ENCODE measurements at regions not wholly inside any gene's neighbourhood (a gene's known extent, or its start where the extent isn't known, plus 50 kb on each side); places are given as distances from the start of the nearest gene placed in this dataset.
A peak's percentile ranks its signal among the peaks of the same experiment; 100 is the strongest.

DNA sequence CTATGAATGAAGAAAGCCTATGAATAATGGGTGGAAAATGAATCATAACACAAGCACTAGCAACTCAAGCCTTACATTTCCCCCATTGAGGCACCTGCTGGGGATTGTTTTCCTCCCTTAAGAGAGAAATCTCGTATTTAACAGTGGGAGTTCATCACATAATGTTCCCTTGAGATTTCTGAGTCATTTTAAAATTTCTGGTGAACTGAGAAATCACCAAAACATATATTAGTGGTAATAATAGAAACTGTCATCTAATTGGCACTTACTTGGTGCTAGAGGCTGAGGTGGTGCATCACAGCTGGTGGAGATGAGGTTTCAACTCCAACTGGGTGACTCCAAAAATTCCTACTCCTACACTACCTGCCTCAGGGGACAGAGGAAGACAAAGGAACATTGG lies 561.3 kb upstream of the LCORL start:
- Mint-ChIP-seq H3K4me1 (ENCODE audit: low read depth) (no peaks in the 10 kb centered on the region), H3K27me3 (ENCODE audit: insufficient read depth) (peaks cover 7% of the 10 kb centered on the region; the same call in 1 of the 2 replicates), H3K4me3 (no peak overlapping the region), H3K36me3 (ENCODE audit: low read depth) (no peaks in the 10 kb centered on the region), H3K9me3 (no peaks in the 10 kb centered on the region), H3K27ac (no peak overlapping the region)
- no peak for DNase-seq
- TF ChIP-seq CTCF (IDR thresholded peaks at IDR 0.05) = no peak

DNA sequence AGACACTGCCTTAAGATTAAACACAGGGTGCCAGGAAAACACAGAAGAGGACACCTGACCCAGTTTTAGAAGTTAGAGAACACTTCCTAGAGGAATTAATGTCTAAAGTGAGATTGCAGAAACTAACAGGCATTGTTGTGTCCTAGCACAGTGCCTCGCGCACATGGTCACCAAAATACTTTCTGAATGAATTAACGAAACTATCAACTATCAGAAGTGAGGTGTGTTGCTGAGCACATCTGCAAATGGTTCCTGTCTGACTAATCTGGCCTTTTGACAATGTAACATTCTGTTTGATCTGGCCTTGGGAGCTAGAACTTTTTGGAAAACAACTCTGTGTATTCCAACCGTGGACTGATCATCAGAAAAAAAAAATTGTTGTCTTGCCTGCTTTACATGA lies 556.8 kb upstream of the LCORL start:
- Mint-ChIP-seq H3K27ac (no peak overlapping the region), H3K4me1 (ENCODE audit: low read depth) (no peaks in the 10 kb centered on the region), H3K9me3 (no peaks in the 10 kb centered on the region), H3K36me3 (ENCODE audit: low read depth) (no peaks in the 10 kb centered on the region), H3K4me3 (no peak overlapping the region), H3K27me3 (ENCODE audit: insufficient read depth) (peaks cover 3% of the 10 kb centered on the region; the same call in 1 of the 2 replicates)
- TF ChIP-seq CTCF (IDR thresholded peaks at IDR 0.05) = no peak
- DNase-seq = no peak

DNA sequence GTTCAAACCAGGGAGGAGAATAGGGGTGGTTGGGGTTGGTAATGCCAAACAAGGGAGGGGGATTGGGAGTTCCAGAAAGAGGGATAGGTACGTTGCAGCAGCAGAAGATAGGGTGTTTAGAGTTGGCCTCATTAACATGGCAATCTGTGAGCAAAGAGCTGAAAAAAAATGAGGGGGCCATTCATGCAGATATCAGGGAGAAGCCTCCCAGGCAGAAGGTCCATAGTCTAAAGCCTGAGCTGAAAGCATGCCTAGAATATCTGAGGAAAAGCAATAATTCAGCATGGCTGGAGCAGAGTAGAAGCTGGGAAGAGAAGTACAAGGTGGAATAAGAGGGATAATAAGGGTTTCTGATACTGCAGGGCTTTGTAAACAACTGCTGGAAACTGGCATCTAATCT lies 550.9 kb upstream of the LCORL start:
- no peak overlapping the region for H3K27ac Mint-ChIP-seq
- no peaks in the 10 kb centered on the region; the same call in 1 of the 2 replicates for H3K9me3 Mint-ChIP-seq
- TF ChIP-seq CTCF (IDR thresholded peaks at IDR 0.05) = no peak
- H3K4me3 Mint-ChIP-seq = no peak overlapping the region
- no peak for DNase-seq
- no peaks in the 10 kb centered on the region for H3K36me3 Mint-ChIP-seq (ENCODE audit: low read depth)
- no peaks in the 10 kb centered on the region for H3K4me1 Mint-ChIP-seq (ENCODE audit: low read depth)
- no peaks in the 10 kb centered on the region for H3K27me3 Mint-ChIP-seq (ENCODE audit: insufficient read depth)

DNA sequence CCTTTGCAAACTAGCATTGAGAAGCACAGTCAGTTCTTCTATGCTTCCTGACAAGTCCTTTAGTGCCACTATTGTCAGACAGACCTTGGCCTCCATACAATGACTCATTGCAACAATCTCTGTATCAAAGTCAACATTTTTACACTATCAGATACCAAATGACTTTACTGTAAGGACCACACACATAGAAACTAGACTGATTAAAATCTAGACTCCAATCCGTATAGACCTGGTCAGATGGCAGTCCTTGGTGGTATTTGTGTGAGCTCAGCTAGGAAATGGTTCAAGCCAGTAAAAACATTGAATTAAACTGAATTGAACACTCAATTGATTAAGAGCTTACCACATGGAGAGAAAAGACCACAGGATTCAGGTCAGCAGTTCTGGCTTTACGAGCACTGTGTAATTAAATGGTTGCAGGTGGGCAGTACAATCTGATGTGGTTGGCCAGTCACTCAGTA lies 549.8 kb upstream of the LCORL start:
- Mint-ChIP-seq H3K4me1 (ENCODE audit: low read depth) (no peaks in the 10 kb centered on the region), H3K27ac (no peak overlapping the region), H3K9me3 (no peaks in the 10 kb centered on the region; the same call in 1 of the 2 replicates), H3K27me3 (ENCODE audit: insufficient read depth) (peaks cover 3% of the 10 kb centered on the region), H3K4me3 (no peak overlapping the region), H3K36me3 (ENCODE audit: low read depth) (no peaks in the 10 kb centered on the region)
- no peak for TF ChIP-seq CTCF (IDR thresholded peaks at IDR 0.05)
- no peak for DNase-seq

- Mint-ChIP-seq H3K27ac (no peak overlapping the region), H3K4me3 (no peak overlapping the region), H3K36me3 (ENCODE audit: low read depth) (no peaks in the 10 kb centered on the region), H3K27me3 (ENCODE audit: insufficient read depth) (peaks cover 3% of the 10 kb centered on the region), H3K4me1 (ENCODE audit: low read depth) (no peaks in the 10 kb centered on the region), H3K9me3 (no peaks in the 10 kb centered on the region; the same call in 1 of the 2 replicates)
- TF ChIP-seq CTCF (IDR thresholded peaks at IDR 0.05) = no peak
- no peak for DNase-seq
Observed at GRCh38 chr4:18570370-18570769, 548.8 kb upstream of the LCORL start.

GRCh38 chr4:18568600-18568999 lies 547.0 kb upstream of the LCORL start:
- no peak for DNase-seq
- peak; percentile 21; the same call in 1 of the 2 replicates for TF ChIP-seq CTCF (IDR thresholded peaks at IDR 0.05)
- Mint-ChIP-seq H3K9me3 (peaks cover 7% of the 10 kb centered on the region), H3K4me3 (no peak overlapping the region), H3K27me3 (ENCODE audit: insufficient read depth) (peaks cover 3% of the 10 kb centered on the region), H3K27ac (no peak overlapping the region), H3K36me3 (ENCODE audit: low read depth) (no peaks in the 10 kb centered on the region), H3K4me1 (ENCODE audit: low read depth) (no peaks in the 10 kb centered on the region)
